GM06990 (cell line): ENCODE measurements at regions not wholly inside any gene's neighbourhood (a gene's known extent, or its start where the extent isn't known, plus 50 kb on each side); places are given as distances from the start of the nearest gene placed in this dataset.
"Not testable (repeated sequence)": the region's sequence is repeated elsewhere in the genome, so short reads cannot be mapped to it uniquely, and the experiment has no call there.

Experiments
- DNase-seq: peaks from one replicate; pipeline ENCODE4 v3.0.0-alpha.2; 2011; ENCODE audit not compliant: insufficient read length; ENCODE audit errors: extremely low read depth
- H3K27me3 ChIP-seq: replicated peaks from 2 replicates; pipeline ENCODE4 v1.6.0; 2011; ENCODE audit warnings: low read length; ENCODE audit not compliant: control insufficient read depth, insufficient read depth
- H3K36me3 ChIP-seq: 2 replicates; pipeline ENCODE4 v1.5.1; 2011; ENCODE audit warnings: low read length; ENCODE audit not compliant: control insufficient read depth, insufficient read depth
- H3K4me3 ChIP-seq: replicated peaks from 2 replicates; pipeline ENCODE4 v1.5.1; 2011; ENCODE audit warnings: low read depth, mild to moderate bottlenecking, control low read depth, low read length
- TF ChIP-seq, protein P1 (sequence below): IDR thresholded peaks from 2 replicates; pipeline ENCODE4 v1.5.1; 2011; ENCODE audit warnings: low read length, control low read depth, mild to moderate bottlenecking, inconsistent platforms; ENCODE audit not compliant: insufficient read depth, poor library complexity, severe bottlenecking

DNA sequence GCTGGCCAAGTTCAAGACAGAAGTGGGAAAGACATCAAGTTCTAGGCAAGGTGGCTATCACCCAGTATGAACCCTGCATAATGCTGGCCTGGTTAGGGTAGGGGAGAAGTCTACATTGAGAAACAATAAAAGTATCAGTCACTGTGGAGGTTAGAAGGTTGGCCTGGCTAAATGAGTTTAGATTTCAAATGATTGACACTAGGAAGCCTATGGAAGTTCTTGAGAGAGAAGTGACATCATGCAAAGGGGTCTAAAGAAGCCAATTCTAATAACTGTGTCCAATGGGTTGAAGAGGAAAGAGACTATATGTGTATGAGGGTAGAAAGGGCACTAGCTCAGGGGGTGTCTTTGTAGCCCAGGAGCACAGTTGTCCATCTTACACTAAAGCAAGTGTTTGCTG is 98.5 kb upstream of the MBIP start:
- H3K27me3 ChIP-seq, result no peaks in the 10 kb centered on the region
- DNase-seq, result no peak
- TF ChIP-seq, protein P1, sequence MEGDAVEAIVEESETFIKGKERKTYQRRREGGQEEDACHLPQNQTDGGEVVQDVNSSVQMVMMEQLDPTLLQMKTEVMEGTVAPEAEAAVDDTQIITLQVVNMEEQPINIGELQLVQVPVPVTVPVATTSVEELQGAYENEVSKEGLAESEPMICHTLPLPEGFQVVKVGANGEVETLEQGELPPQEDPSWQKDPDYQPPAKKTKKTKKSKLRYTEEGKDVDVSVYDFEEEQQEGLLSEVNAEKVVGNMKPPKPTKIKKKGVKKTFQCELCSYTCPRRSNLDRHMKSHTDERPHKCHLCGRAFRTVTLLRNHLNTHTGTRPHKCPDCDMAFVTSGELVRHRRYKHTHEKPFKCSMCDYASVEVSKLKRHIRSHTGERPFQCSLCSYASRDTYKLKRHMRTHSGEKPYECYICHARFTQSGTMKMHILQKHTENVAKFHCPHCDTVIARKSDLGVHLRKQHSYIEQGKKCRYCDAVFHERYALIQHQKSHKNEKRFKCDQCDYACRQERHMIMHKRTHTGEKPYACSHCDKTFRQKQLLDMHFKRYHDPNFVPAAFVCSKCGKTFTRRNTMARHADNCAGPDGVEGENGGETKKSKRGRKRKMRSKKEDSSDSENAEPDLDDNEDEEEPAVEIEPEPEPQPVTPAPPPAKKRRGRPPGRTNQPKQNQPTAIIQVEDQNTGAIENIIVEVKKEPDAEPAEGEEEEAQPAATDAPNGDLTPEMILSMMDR, result no peak

DNA sequence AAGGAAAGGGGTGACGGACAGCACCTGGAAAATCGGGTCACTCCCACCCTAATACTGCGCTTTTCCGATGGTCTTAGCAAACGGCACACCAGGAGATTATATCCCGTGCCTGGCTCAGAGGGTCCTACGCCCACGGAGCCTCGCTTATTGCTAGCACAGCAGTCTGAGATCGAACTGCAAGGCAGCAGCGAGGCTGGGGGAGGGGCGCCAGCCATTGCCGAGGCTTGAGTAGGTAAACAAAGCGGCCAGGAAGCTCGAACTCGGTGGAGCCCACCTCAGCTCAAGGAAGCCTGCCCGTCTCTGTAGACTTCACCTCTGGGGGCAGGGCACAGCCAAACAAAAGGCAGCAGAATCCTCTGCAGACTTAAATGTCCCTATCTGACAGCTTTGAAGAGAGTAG is 91.5 kb upstream of the MBIP start:
- not testable (repeated sequence) for H3K4me3 ChIP-seq, DNase-seq, H3K36me3 ChIP-seq, H3K27me3 ChIP-seq

More for the DNA sequence above, 98.5 kb upstream of the MBIP start:
- Histone ChIP-seq H3K36me3 (no peaks in the 10 kb centered on the region), H3K4me3 (no peak overlapping the region)

DNA sequence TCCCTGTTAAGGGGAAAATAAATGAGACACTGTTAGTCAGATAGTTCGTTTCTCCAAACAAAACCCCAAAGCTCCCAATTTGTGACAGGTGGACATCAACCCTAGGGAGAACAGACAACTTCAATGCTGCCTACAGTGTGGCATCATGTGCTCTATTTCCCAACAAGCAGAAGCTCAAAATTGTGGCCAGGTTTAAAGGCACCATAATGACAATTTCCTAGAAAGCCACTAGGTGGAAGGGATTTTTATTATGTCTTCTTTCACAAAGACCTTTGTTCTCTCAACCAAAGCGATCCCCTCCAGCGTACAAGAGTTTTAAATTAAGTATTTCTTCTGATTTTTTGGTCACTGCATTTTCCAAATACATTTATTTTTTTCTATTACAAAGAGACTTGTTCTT is 88.0 kb upstream of the MBIP start:
- H3K4me3 ChIP-seq, result no peak overlapping the region
- DNase-seq, result no peak
- TF ChIP-seq, protein P1, result no peak
- no peaks in the 10 kb centered on the region for H3K27me3 ChIP-seq
- no peaks in the 10 kb centered on the region for H3K36me3 ChIP-seq

DNA sequence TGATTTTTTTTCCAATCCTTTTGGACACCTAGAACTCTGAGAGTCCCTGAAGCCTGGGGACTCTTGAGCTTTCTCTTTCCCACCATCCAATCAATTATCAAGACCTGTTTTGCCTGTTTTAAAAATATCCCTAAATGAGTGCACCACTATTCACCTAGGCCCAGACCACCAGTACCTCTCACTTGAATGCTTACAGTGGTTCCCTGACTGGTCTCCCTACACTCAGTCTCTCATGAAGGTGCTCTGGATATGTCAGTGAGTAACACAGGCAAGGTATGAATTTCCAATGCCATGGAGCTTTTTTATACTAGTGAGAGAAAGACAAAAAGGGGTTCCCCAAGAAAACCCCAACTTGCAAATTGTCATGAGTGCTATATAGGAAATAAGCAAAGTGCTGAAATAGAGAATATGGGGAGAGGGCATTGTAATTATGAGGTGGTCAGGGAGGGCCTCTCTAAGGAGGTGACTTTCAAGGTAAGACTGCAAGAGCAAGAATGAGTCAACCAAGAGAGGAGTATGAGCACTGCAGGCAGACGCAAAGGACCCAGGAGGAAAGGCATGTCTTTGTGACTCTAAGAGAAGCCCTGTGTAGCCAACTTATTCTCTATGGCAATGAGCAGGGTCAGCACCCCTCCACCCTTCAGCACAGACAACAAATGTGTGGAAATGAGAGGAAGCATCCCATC is 85.3 kb upstream of the MBIP start:
- no peak for DNase-seq
- no peaks in the 10 kb centered on the region for H3K27me3 ChIP-seq
- no peaks in the 10 kb centered on the region for H3K36me3 ChIP-seq
- H3K4me3 ChIP-seq, result no peak overlapping the region
- TF ChIP-seq, protein P1, result no peak

DNA sequence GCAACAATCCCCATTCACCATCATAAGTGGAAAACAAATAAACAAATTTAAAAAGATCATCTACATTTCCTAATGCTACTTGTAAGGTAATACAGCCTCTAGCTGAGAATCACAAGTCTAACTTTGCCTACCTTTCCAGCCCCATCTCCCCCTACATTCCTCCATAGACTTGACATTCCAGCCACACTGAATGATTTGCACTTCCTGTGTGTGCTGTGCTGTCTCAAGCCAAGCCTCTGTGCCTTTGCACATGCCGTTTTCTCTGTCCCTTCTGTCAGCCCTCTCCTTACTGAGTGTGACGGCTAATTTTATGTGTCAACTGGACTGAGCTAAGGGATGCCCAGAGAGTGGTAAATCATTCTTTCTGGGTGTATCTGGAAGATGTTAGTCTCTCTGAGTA is 82.4 kb upstream of the MBIP start:
- H3K36me3 ChIP-seq, result no peaks in the 10 kb centered on the region
- no peaks in the 10 kb centered on the region for H3K27me3 ChIP-seq
- H3K4me3 ChIP-seq, result no peak overlapping the region
- no peak for DNase-seq
- TF ChIP-seq, protein P1, result no peak

DNA sequence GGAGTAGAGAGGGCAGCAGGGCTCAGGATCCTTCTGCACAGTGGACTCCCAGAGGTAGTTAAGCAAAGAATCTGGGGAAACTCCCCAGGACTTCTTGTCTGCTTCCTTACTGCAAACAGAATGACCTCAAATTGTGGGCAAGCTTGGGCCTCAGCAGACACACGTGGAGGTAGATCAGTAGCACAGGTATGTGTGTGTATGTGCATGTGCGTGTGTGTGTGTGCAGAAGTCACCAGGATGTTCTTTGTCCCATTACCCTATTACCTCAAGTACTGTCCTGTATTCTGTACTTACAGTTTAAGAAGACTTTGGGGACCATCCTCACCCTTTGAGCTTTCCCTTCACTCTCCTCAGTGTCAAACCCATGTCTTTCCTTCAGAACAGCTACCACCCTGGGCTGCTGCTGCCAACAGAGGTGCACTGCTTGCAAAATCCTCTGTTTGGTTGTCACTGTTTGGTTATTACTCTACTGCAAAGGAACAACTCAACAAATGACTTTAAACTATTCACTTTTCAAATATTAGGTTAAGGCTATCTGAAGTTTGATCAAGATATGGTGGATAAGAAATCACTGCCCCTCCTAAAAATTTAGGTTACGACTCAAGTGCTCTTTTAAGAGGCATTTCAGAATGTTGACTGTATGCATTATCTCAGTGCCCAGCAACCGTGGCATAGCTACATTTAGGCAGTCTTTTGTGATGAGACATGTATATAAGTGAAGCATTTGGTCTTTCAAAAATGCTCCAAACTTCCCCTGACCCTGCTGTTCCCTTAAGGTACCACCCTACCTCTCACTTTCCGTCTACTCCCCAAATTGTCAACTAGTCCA is 78.2 kb upstream of the MBIP start:
- no peak for DNase-seq
- no peaks in the 10 kb centered on the region for H3K27me3 ChIP-seq
- no peaks in the 10 kb centered on the region for H3K36me3 ChIP-seq
- no peak overlapping the region for H3K4me3 ChIP-seq
- TF ChIP-seq, protein P1, result no peak
